VCaP (cell line): ENCODE measurements at regions not wholly inside any gene's neighbourhood (a gene's known extent, or its start where the extent isn't known, plus 50 kb on each side); places are given as distances from the start of the nearest gene placed in this dataset.

ENCODE experiments used
- H3K27ac ChIP-seq: fragments of 450-650 bp; 2 replicates; pipeline ENCODE4 v1.5.1; 2017
- TF ChIP-seq, protein P1 (sequence below): fragments of 450-650 bp; conservative IDR thresholded peaks from 2 replicates; pipeline ENCODE4 v1.5.1; 2017; ENCODE audit warnings: mild to moderate bottlenecking, moderate library complexity

DNA sequence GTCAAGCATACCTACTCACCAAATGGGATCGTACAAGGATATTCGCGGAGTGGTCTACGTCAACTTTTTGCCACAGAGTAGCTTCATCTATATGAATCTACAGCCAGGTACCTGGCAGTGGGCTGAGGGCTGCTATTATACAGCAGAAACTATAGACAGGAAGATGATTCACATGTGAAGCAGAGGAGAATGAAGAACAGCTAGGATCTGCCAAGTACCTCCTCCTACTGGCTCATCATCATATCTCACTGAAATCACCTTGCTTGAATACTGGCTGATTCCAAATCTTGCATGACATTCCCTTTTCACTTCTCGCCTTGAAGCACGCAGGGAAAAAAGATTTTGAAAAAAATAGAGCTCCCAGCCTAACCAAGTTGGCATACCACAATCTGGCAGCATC is 488.7 kb upstream of the NRSN1 start:
- TF ChIP-seq, protein P1, sequence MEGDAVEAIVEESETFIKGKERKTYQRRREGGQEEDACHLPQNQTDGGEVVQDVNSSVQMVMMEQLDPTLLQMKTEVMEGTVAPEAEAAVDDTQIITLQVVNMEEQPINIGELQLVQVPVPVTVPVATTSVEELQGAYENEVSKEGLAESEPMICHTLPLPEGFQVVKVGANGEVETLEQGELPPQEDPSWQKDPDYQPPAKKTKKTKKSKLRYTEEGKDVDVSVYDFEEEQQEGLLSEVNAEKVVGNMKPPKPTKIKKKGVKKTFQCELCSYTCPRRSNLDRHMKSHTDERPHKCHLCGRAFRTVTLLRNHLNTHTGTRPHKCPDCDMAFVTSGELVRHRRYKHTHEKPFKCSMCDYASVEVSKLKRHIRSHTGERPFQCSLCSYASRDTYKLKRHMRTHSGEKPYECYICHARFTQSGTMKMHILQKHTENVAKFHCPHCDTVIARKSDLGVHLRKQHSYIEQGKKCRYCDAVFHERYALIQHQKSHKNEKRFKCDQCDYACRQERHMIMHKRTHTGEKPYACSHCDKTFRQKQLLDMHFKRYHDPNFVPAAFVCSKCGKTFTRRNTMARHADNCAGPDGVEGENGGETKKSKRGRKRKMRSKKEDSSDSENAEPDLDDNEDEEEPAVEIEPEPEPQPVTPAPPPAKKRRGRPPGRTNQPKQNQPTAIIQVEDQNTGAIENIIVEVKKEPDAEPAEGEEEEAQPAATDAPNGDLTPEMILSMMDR = no peak
- no peak overlapping the region for H3K27ac ChIP-seq

DNA sequence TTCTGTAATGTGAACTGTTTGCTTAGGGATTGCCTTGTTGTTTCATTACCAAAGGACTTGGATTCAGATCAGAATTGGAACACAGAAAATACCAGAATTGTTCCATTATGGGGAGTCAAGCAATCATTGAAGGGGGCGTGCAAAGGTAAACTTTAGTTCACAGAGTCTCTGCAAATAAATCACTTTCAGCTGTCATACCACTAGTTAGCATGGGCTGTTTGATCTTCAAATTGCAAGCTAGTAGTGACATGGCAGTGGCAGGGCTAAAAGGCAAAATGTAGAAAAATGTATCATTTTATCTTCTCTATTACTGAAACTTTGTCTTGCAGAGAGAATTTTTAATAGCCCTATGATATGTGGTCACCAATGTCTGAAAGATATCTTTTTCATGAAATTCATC is 483.2 kb upstream of the NRSN1 start:
- TF ChIP-seq, protein P1 = no peak
- H3K27ac ChIP-seq = no peak overlapping the region

DNA sequence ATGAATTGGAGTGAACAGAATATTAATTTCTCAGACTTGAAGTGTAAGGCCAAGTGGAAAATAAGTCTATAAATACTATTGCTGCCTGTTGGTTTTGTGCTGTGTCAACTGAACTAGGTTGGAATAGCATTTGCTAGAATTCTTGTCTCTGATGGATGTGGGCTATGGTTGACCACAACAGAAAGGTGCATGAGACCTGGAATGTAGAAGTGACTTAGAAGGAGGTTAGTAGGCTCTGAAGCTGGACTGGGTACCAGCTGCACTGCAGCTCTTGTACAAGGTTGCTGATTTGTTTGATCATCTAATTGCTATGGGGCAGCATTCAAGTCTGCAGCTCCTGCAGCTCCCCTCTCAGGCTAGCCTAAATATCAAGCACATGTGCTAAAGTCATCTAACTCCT is 479.0 kb upstream of the NRSN1 start:
- TF ChIP-seq, protein P1 = no peak
- no peak overlapping the region for H3K27ac ChIP-seq

DNA sequence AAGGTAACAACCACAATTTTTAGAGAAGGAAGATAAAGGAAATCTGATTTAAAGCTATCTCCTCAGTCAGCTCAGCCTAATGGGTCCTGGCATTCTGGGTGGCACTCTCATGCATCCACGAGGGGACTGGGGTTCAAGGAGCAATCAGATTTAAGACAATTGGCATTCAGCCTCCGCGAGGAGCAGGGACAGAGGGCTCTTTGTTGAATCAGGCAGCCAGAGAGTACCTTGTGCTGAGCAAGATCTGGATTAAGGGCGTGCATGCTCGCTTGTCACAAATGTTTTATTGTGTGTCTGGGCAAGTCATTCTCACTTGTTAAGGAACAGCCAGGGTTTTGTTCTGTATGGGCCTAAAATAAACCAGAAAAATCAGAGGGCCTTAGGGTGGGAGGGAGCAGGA is 475.3 kb upstream of the NRSN1 start:
- H3K27ac ChIP-seq = peak overlapping the region; percentile 75
- TF ChIP-seq, protein P1 = no peak

DNA sequence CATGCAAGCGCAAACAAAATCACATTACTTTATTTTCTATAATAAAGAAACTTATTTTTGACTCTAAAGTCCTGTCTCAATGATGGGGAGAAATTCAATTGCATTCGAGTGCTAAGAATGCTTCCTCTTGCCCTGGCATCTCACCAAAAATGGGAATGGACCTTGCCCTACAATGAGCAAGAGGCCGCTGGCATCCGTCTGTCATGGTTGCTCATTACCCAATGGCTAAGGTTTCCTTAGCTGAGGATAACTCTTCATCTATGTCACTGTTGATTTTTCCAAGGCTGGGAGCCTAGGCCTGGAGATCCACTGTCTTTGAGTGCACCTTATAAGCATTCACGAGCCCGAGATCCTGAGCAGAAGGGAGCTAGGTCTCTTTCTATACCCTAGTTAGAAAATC is 471.3 kb upstream of the NRSN1 start:
- H3K27ac ChIP-seq = no peak overlapping the region
- TF ChIP-seq, protein P1 = no peak

DNA sequence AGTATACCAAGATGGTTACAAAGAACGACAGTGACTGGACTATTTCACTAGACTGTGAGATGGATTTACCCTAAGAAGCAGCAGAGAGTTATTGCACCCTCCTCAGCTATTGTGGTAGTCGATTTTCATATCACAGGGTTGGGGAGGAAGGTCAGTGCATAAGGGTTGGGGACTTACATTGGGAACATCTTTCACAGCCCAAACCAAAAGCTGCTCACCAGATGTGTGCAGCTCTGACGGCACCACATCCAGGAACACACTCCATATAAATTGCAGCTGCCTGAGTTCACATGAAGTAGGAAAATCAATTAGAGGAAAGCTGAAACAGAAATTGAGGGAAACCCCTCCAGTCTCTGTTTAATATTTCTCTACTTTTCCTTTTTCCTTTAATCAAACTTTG is 470.5 kb upstream of the NRSN1 start:
- H3K27ac ChIP-seq = no peak overlapping the region
- TF ChIP-seq, protein P1 = no peak

DNA sequence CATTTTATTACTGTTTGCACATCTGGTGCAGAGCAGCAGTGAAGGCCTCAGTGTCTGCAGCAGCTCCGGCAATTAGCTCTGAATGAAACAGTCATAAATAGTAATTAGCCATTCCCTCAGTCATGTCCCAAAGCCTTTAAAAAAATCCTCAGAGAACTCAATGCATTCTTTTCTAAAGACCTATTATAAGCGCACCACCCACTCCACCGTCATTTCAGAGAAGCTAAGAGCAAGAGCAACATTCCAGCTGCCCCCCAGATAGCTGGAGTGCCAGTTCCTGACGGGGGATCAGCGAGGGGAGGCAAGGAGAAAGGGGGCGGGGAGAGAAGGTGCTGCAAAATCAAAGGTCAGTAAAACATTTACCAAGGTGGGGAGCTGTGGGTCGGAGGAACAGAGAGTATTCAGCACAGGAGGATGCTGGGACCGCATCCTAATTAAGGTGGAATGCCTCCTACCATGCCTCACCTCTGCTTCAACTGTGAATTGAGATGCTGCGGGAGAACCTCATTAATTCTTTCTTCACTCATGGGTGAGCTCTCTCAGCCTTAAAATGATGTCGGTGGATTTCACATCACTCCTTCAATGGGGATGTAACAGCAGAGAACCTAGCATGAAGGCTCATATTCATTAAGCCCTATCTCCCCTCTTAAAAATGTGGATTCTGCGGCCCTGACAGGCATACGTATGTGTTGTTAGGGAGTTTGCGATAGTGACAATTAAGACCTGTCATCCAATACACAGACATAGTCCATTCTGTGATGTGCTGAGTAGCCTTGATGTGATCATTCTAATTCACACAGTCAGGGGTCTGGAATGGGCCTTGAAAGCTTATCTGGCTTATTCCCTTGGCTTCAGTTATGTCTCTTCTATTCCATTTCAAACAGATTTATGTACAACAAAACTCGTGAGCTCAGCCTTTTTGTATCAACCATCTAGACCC is 469.5 kb upstream of the NRSN1 start:
- H3K27ac ChIP-seq = no peak overlapping the region
- TF ChIP-seq, protein P1 = no peak
